ENCODE measurements at regions not wholly inside any gene's neighbourhood (a gene's known extent, or its start where the extent isn't known, plus 50 kb on each side); places are given as distances from the start of the nearest gene placed in this dataset.

DNA sequence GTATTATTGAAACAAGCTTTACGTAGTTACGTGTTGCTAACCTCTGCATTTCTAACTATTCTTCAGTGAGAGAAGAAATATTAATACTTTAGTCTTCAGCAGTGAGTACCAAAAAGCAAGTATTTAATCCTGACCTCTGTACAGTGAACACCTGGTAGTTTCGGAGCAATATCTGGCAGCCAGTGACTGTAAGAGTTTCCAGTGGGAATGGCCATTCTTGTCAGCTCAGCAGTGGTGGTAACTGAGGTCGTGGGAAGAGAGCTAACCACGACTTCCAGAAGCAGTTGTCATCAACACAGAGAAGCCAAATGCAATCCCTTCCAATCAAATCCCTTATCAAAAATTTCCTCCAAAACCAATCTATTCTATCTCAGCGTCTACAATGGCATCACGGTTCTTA lies 1500.2 kb upstream of the FLRT2 start:
- intact Hi-C loops (cut with micrococcal nuclease) (no loop called here), dilution Hi-C loops (cut with MboI; ENCODE audit: extremely low pct_ligation_motif_present, low sequenced_read_pairs) (no loop called here)
- Histone ChIP-seq H3K9me1 (replicated peaks; ENCODE audit: control insufficient read depth, extremely low read depth, insufficient read depth, low read length) (no peaks in the 10 kb centered on the region), H3K9me3 (replicated peaks; ENCODE audit: control insufficient read depth, insufficient read depth, low read length) (no peaks in the 10 kb centered on the region), H3K9ac (replicated peaks; ENCODE audit: extremely low read depth, insufficient read depth, low read length) (no peak overlapping the region), H3K79me2 (ENCODE audit: control insufficient read depth, insufficient read depth, low read length) (no peaks in the 10 kb centered on the region), H4K20me1 (replicated peaks; ENCODE audit: control insufficient read depth, extremely low read depth, insufficient read depth, low read length) (no peaks in the 10 kb centered on the region), H3K36me3 (ENCODE audit: control insufficient read depth in 2 of 2, extremely low read depth in 1 of 2, insufficient read depth in 2 of 2, low read length in 2 of 2) (no peaks in the 10 kb centered on the region), H3K4me1 (ENCODE audit: control insufficient read depth, extremely low read depth, insufficient read depth, low read length) (peaks cover 7% of the 10 kb centered on the region), H3K27ac (ENCODE audit: insufficient read depth, low read depth, low read length) (no peak overlapping the region), H3K4me3 (replicated peaks in 1 of 3; ENCODE audit: insufficient read depth in 1 of 3, low read depth in 1 of 3, low read length in 3 of 3) (no peak overlapping the region), H3K27me3 (ENCODE audit: control insufficient read depth in 2 of 2, insufficient read depth in 2 of 2, low read length in 2 of 2) (no peaks in the 10 kb centered on the region), H3K4me2 (ENCODE audit: insufficient read depth, low read length) (no peak overlapping the region), H2AFZ (ENCODE audit: low read depth, low read length) (peak overlapping the region; percentile 7)
- peak; percentile 72 for DNase-seq (ENCODE audit: low read depth, low spot score)
- TF ChIP-seq POLR2A (IDR thresholded peaks at IDR 0.05; ENCODE audit: low read depth, low read length) (no peak), GATA2 (IDR thresholded peaks at IDR 0.05; ENCODE audit: insufficient read depth, insufficient read length, low read depth, low read length) (no peak), POLR2AphosphoS5 (IDR thresholded peaks at IDR 0.05; ENCODE audit: insufficient read depth, low read depth, low read length) (no peak), JUN (IDR thresholded peaks at IDR 0.05; ENCODE audit: borderline replicate concordance, insufficient read depth, insufficient read length, low read depth) (no peak), MYC (IDR thresholded peaks at IDR 0.05; ENCODE audit: low read depth, low read length) (no peak), FOS (IDR thresholded peaks at IDR 0.05; ENCODE audit: borderline replicate concordance, insufficient read depth, low read length) (no peak), EZH2 (IDR thresholded peaks at IDR 0.05; ENCODE audit: borderline replicate concordance, low read depth, low read length, severe bottlenecking) (no peak)
- TF ChIP-seq, protein P1, sequence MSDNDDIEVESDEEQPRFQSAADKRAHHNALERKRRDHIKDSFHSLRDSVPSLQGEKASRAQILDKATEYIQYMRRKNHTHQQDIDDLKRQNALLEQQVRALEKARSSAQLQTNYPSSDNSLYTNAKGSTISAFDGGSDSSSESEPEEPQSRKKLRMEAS (IDR thresholded peaks at IDR 0.05; ENCODE audit: insufficient read depth, insufficient read length), result no peak
- TF ChIP-seq, protein P2, sequence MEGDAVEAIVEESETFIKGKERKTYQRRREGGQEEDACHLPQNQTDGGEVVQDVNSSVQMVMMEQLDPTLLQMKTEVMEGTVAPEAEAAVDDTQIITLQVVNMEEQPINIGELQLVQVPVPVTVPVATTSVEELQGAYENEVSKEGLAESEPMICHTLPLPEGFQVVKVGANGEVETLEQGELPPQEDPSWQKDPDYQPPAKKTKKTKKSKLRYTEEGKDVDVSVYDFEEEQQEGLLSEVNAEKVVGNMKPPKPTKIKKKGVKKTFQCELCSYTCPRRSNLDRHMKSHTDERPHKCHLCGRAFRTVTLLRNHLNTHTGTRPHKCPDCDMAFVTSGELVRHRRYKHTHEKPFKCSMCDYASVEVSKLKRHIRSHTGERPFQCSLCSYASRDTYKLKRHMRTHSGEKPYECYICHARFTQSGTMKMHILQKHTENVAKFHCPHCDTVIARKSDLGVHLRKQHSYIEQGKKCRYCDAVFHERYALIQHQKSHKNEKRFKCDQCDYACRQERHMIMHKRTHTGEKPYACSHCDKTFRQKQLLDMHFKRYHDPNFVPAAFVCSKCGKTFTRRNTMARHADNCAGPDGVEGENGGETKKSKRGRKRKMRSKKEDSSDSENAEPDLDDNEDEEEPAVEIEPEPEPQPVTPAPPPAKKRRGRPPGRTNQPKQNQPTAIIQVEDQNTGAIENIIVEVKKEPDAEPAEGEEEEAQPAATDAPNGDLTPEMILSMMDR (IDR thresholded peaks at IDR 0.05; ENCODE audit: extremely low read depth in 1 of 2, insufficient read depth in 1 of 2, low read depth in 1 of 2, low read length in 2 of 2), result no peak
- no TSS peak for BruUV-seq (replicated peaks)
- FAIRE-seq, result no peak
- CTCF ChIA-PET, result no interaction called here
- POLR2A ChIA-PET, result no interaction called here
